HG03108 (cell line): ENCODE measurements at regions not wholly inside any gene's neighbourhood (a gene's known extent, or its start where the extent isn't known, plus 50 kb on each side); places are given as distances from the start of the nearest gene placed in this dataset.
"Not testable (repeated sequence)": the region's sequence is repeated elsewhere in the genome, so short reads cannot be mapped to it uniquely, and the experiment has no call there.

Experiments
- ATAC-seq: cut with Tn5 transposase; IDR thresholded peaks from one replicate; pipeline ENCODE4 v1.9.1; 2021; ENCODE audit warnings: moderate library complexity; ENCODE audit not compliant: unreplicated experiment

DNA sequence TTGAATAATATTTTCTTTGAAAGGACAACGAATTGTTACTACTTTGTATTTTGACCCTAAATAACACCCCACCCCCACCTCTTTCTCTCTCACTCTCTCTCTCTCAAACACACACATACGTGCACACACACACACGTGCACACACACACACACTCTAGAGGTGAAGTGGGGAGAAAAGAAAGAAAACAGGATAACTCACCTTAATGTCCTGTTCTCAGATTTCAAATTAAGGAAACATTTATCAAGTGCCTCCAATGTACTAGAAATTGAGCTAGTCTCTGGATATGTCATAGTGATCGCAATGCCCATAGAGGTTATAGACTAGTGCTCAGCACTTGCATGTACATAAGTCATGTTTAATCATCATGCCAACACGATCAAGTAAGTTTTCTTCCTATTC, 1483.6 kb upstream of the SEL1L start:
- ATAC-seq = no peak

DNA sequence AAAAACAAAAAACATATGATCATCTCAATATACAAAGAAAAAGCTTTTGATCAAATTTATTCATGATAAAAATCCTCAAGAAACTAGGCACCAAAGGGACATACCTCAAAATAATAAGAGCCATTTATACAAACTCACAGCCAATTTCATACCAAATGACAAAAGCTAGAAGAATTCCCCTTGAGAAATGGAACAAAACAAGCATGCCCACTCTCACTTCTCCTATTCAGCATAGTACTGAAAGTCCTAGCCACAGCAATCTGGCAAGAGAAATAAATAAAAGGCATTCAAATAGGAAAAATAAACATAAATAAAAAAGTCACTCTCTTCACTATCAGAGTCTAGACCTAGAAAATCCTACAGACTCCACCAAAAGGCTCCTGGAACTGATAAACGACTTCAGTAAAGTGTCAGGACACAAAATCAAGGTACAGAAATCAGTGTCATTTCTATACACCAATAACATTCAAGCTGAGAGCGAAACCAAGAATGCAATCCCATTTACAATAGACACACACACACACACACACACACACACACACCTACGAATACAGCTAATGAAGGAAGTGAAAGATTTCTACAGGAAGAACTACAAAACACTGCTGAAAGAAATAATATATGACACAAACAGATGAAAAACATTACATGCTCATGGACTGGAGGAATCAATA, 1486.2 kb upstream of the SEL1L start:
- ATAC-seq = no peak

DNA sequence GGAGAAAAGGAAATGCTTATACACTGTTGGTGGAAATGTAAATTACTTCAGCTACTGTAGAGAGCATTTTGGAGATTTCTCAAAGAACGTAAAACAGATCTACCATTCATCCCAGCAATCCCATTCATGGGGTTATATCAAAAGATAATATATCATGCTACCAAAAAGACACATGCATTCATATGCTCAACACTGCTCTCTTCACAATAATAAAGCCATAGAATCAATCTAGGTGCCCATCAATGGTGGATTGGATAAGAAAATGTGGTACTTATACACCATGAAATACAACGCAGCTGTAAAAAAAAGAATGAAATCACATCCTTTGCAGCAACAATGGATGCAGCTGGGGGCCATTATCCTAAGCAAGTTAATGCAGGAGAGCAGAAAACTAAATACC, 1487.7 kb upstream of the SEL1L start:
- no peak for ATAC-seq

DNA sequence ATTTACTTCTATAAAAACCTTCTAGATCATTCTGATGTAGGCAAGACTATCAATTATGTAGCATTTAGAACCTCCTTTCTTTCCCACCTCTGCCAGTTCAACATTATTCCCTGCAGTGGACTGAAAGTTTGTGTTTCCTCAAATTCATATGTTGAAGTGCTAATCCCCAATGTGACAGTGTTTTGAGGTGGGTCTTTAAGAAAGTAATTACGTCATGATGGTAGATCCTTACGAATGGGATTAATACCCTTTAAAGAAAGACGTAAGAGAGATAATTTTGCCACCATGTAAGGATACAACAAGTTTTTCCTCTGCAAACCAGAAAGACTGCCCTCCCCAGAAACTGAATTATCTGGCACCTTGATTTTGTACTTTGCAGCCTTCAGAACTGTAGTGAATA, 1489.7 kb upstream of the SEL1L start:
- no peak for ATAC-seq

DNA sequence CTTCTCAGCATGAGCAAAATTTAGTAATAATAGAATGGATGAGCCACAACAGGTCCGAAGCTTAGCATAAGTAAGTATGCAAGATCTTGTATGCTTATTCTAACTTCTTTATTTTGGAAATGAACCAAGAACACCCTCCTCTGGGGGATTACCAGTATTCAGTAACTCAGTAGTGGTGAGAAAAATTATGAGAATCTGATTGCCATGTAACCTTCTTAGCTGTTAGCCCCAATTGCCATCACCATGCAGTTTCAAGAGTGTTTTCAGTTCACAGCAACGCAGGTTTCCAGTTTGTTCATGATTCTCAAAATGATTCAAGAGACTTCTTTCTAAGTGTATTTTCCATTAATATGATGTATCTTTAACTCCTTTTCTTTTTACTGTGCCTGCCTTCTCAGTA, 1507.6 kb upstream of the SEL1L start:
- ATAC-seq = no peak

DNA sequence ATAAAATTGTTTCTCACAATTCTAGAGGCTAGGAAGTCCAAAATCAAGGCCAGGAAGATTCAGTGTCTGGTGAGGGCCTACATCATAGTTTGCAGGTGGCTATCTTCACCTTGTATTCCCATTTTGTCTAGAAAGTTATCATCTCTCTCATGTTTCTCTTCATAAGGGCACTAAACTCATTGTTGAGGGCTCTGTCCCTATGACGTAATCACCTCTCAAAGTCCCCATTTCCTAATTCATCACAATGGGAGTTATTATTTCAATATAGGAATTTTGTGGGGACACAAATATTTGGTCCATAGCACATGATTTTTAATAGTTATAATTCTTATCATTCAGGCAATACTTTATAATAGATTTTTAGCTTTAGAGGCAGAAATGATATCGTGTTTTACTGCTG, 1509.2 kb upstream of the SEL1L start:
- no peak for ATAC-seq

DNA sequence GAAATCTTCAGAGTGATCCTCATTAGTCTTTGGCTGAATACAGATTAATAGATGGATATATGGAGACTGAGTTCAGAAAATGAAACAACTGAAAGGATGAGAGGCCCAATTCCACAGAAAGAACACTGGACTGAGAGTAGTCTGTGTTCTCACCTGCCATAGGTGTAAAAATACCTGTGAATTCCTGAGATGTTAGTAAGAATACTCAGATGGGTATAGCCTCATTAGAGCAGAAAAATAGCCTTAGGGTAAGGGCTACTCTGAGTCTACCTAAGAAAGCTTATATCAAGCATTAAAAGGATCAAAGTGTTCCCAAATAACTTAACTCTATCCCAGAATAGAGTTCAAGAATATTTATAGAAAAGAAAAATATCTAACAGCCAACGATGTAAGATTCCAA, 1510.3 kb upstream of the SEL1L start:
- no peak for ATAC-seq

DNA sequence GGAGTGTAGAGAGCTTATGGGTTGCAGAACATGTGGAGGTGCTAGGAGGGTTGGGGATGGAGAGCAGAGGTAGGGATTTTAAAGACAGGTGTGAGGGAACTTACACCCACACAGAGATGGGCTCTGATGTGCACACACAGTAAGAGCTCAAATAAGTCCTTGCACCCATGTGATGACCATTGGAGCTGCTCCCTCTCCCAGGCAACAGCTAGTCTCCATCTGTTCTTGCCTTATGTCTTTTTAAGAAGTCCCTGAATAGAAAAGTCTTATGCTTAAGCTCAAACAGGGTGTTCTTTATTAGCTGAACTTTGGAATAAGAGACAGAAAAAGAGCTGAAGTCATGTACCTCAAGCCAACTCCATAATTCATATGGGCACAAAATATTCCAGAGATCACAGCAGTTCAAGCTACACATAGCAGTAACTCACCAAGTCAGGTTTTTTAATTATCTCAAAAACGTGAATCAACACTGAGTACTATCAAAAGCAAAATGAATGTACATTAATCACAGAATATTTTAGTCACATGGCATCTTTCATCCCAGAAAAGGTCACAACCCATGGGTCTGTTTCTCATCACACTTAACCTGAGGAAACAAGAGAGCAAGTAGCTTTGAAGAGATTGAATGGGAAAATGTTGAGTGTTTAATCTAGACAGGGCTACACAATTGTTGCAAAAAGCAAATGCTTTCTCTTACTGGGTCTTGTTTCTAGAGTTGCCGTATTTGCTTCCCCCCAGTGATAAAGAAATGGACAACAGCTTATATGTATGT, 1513.6 kb upstream of the SEL1L start:
- no peak for ATAC-seq

DNA sequence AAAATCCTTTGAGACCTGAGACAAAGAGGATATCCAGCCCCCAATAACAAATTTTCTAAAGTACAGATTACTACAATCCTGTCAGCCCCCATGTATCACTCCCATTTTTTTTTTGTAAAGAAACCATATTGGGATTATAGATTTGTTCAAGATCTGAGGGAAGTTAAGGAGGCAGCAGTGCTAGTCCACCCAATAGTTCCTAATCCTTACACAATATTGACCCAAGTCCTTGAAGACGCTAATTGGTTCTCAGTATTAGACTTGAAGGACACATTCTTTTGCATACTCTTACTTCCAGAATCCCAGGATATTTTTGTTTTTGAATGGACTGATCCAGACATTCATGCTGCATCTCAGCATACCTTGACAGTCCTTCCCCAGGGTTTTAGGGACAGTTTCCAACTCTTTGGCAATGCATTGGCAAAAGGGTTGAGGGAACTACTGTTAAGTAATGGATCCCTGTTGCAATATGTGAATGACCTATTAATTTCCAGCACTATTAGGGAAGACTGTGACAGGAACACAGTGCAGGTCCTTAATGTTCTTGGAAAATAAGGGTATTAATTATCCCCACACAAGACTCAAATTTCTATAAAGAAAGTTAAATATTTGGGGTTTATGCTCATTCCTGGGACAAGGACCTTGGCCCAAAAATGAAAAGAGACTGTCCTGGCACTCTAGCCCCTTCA, 1519.5 kb upstream of the SEL1L start:
- ATAC-seq = no peak

DNA sequence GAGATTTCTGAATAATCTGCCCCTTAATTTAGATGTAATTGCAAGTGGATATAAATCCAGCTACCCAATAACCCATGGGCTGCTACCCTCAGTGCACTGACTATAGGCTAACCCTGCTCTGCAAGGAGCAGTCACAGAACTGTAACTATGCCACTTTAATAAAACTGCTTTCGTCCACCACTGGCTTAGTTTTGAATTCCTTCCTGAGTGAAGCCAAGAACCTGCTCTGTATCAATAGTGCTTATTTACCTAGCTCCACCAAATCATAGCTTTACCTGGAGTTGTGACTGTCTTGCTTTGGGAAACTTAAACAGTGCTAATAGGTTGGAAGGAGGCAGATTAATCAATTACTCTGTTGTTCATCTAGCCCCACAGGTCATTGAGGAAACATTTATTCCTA, 1524.4 kb upstream of the SEL1L start:
- ATAC-seq = no peak

DNA sequence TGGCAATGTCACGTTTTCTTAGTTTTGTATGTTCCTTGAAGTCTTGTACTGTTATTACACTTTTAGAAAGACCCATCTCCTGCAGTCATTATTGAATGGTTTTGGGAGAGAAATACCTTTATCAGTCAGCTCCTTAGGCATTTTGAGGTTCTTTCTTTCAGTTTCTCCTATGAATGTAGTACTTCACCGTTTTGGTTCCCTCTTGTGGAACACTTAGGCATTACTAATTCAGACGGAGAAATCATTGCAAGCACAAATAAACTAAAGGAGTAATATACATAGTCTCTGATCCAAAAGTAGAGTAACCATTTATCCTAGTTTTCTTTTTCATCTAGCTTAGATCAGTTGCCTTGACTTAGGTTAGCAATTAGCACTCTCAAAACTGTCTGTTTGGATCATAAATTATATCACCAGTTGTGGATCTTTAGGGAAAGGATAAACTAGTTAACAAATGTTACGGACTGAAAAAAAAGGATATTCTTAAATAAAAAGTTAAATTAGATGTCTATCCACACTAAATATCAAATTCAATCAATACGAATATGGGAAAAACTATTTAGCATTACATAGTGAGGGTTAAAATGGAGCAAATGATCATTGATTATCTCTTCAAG, 1538.3 kb upstream of the SEL1L start:
- no peak for ATAC-seq

DNA sequence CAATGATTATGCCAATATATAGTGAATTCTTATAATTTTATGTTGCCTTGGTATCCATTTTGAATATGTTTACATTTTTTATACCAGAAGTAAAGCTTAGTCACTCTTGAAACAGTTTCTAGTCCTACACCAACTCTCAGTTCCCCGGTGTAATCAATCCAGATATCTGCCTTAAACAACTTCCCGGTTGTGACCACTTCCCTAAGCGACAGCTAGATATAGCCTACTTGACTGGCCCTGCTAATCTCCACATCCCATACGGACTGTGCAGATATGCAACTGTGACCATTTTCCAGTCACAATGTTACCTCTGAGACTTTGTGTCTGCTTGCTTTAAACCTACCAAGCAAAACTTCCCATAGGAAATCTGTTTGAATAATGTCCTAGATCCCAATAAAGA, 1551.5 kb upstream of the SEL1L start:
- ATAC-seq = no peak

DNA sequence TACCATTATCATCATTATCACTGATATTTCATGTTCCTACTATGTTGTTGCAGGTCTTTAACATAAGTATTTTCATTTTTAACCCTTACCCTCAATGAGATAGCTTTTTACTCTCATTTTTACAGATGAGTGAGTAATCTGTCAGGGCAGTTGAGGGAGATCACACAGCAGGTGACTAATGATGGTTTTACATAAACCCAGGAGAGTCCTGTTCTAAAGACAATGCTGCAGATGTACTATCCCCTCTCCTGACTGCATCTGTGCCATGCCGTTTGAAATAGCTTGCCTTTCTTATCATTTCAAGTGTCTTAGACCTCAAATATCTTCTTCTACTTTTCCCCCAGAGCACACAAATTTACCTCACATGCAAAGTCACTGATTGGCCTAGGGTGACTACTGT, 1552.1 kb upstream of the SEL1L start:
- no peak for ATAC-seq

DNA sequence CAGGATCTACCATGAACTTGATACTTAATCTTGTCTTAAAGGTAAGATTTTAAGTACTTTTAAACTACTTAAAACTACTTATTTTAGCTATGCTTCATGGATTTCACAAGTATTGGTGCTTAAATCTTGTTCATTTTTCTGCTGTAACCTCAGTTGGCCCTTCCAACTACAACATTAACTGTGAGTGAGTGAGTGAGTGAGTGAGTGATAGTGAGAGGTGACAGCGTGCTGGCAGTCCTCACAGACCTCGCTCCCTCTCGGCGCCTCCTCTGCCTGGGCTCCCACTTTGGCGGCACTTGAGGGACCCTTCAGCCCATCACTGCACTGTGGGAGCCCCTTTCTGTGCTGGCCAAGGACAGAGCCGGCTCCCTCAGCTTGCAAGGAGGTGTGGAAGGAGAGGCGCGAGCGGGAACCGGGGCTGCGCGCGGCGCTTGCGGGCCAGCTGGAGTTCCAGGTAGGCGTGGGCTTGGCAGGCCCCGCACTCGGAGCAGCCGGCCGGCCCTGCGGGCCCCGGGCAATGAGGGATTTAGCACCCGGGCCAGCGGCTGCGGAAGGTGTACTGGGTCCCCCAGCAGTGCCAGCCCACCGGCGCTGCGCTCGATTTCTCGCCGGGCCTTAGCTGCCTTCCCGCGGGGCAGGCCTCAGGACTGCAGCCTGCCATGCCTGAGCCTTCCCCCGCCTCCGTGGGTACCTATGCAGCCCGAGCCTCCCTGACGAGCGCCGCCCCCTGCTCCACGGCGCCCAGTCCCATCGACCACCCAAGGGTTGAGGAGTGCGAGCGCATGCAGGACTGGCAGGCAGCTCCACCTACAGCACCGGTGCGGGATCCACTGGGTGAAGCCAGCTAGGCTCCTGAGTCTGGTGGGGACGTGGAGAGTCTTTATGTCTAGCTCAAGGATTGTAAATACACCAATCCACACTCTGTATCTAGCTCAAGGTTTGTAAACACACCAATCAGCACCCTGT, 1558.6 kb upstream of the SEL1L start:
- not testable (repeated sequence) for ATAC-seq

DNA sequence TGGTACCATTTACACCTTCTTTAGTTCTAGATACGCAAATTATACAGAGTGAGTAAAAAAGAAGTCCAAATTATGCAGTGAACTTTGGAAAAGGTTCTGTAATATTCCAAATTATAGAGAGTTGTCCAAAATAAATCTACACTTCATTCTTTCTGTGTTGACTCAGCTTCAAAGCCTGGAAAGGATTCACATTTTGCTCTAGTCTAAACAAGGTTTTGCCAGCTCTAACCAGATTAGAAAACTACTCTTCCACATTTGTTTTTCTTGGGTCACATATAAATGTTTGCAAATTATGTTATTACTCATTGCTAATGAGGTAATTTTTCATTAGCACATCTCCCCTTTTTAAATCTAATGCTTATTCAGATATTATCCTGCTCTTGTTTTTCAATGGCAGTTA, 1562.4 kb upstream of the SEL1L start:
- ATAC-seq = no peak

DNA sequence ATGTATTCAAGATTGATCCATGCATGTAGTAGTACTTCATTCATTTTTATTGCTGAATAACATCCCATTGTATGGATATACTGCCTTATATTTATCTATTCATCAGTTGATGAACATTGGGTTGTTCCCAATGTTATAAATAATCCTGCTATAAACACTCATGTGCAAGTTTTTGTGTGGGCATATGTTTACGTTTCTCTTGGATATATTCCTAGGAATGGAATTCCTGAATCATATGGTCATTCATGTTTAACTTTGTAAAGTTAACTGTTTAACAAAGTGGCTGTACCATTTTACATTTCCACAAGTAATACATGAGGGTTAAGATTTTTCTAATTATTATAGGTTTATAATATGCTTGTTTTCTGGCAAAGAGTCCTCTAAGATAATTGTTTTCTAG, 1568.2 kb upstream of the SEL1L start:
- no peak for ATAC-seq

DNA sequence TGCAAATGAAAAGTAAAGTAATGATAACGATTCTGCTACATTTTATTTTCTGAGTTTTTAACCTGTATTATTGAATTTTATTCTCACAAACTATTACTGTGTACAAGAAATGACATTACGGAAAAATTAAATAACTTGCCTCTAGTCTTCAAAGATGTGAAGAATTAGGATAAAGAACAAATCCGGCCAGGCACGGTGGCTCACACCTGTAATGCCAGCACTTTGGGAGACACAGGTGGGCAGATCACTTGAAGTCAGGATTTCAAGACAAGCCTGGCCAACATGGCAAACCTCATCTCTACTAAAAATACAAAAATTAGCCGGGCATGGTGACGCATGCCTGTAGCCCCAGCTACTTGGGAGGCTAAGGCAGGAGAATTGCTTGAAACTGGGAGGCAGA, 1584.4 kb upstream of the SEL1L start:
- ATAC-seq = no peak

DNA sequence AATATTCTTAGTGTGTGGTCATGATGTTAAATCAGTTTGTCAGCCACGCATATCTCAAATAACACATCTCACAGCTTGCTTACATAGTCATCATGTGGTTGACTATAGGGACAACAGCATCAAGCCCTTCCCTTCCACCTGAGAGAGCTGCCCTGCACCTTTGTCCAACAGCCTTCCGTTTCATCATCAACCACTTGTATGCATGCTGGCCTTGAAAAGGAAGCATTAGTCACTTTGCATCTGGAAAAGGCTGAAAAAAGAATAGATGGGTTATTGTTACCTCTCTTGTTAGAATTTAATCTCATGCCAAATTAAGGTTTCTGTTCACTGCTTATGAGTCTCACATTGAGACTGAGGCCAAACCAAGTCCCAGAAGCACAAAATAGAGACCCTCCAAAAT, 1586.5 kb upstream of the SEL1L start:
- ATAC-seq = no peak

DNA sequence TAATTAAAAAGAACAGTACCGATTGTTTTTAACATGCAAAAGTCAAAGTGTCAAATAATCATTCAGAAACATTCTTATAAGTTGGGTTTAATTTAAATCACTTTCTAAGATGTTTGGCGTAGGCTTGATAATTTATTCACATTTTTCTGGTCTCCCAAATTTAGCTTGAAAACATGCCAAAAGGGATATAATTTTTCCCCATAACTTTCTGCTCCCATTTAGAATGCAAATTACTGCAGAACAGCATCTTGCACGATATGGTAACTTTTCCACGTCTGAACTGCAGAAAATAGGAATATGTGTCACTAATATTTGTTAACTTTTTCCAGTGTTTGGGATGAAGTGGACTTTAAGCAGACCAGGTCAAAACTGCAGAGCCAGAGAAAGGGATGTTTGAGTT, 1592.4 kb upstream of the SEL1L start:
- no peak for ATAC-seq

DNA sequence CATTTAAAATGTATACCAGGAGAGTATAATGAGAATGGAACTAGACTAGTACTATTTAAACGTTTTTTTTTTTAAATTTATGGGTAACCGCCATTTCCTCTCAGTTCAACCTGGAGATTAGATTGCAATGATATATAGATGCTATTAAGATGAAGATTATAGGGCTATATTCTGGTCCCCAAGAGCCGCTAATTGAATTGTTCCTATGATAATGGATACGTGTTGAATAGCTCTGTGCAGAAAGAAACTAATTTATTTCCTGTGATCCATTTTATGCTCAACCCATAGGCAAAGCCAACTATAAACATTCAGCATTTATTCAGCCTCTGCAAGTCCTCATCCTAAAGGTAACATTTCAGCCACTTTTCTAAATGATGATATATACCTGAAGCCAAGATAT, 1595.1 kb upstream of the SEL1L start:
- ATAC-seq = no peak

DNA sequence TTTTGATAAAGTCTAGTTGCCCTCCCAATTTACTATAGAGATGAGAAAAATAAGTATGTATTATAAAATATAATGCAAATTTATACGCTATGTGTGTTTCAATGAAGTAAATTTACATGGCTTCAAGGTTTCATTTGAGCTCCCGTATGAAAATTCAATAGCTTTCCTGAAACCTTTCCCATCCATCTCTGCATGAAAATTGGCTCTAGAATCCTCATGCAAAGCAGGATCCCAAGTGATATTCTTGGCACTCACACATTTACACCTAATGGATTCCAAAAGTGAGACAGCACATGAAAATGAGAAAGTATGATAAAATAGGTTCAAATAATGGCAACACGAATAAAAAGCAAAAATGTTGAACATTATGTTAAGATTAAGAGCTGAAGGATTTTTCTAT, 1595.8 kb upstream of the SEL1L start:
- no peak for ATAC-seq
